ENCODE measurements at regions not wholly inside any gene's neighbourhood (a gene's known extent, or its start where the extent isn't known, plus 50 kb on each side); places are given as distances from the start of the nearest gene placed in this dataset.
"Not testable (repeated sequence)": the region's sequence is repeated elsewhere in the genome, so short reads cannot be mapped to it uniquely, and the experiment has no call there.

DNA sequence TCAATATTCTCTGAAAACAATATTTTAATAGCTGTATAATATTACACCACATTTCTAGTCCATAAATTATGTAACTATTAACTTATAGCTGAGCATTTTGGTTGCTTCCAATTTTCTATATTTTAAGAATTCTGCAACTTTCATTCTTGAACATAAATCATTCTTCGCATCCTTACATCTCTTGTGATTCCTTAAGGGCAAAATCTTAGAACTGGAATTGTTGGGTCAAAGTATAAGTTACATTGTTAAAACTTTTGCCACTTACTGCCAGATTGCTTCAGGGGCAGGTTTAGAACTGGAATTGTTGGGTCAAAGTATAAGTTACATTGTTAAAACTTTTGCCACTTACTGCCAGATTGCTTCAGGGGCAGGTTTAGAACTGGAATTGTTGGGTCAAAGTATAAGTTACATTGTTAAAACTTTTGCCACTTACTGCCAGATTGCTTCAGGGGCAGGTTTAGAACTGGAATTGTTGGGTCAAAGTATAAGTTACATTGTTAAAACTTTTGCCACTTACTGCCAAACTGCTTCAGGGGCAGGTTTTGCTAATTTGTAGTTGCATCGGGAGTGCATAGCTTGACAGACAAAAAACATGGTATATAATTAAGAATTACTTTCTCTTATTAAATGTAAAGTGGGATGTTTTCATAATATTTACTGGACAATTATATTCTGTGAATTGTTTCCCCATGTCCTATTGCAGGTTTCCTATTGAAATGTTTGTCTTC is 179.9 kb upstream of the OR13F1 start:
- not testable (repeated sequence) for DNase-seq (ENCODE audit: low read depth in 3 of 3, low spot score in 2 of 3)

DNA sequence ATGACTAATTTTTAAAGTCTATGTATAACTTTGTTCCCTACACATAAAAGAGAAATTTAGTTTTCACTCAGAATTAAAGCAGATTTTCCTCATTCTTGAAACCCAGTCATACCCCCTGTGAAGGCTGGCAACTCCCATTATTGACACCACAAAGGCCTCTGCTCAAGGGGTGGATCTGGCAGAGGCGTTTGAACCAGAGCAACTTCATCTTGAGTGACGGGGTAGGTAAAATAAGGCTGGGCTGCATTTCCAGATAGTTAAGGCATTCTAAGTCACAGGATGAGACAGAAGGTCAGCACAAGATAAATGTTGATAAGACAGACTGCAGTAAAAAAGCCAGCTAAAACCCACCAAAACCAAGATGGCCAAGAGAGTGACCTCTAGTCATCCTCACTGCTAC is 177.2 kb upstream of the OR13F1 start:
- DNase-seq (ENCODE audit: low read depth in 3 of 3, low spot score in 2 of 3) = no peak

DNA sequence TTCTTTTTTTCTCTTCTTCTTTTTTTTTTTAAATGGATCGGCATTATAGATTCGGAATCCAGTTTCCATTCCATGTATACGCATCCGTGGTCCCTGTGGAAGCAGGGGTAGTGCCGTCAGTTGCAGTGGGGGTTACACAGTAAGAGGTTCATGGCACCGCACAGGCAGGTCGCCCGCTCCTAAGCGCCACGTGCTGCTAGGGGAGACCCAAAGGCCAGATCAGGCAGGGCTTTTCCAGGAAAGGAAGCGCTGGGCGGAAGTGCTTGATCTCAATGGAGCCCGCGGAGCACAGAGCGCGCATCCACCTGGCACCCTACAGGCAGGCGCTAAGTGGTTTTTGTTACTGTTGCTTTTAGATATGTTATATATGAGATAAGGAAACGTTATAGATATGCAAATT is 174.8 kb upstream of the OR13F1 start:
- no peak for DNase-seq (ENCODE audit: low read depth in 3 of 3, low spot score in 2 of 3)

DNA sequence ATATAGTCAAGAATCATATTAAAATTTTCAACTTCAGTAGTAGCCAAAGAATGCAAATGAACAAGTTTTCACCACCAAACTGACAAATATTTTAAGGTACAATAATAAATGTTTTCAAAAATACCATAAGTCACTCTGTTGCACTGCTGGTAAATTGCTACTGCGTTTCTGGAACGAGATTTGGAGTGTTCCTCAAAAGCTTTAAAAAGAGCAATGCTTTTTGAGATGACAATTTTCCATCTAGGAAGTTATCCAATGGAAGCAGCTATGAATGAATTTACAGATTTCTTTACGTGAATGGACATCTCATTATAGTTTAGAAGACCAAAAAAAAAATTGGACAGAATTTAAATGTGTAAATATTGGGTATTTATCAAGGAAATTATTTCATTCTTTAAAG is 173.2 kb upstream of the OR13F1 start:
- DNase-seq (ENCODE audit: low read depth in 3 of 3, low spot score in 2 of 3) = no peak

DNA sequence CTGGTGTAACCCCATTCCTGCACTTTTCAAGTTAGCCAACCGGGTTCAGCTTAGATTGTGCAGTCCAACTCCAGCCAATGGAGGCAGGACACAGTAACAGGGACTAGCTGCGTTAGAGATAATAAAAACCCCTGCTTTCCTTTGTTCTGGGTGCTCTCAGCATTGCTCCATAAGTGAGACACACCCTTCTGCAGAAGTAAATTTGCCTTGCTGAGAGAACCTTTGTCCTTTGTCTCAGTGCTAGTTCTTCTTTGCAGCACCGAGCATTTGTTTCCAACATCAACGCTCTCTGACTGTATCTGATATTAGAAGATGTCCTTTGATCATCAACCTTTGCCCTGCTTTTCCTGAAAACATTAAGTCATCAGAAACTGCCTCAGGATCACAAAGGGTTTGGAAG is 169.5 kb upstream of the OR13F1 start:
- no peak for DNase-seq (ENCODE audit: low read depth in 3 of 3, low spot score in 2 of 3)

DNA sequence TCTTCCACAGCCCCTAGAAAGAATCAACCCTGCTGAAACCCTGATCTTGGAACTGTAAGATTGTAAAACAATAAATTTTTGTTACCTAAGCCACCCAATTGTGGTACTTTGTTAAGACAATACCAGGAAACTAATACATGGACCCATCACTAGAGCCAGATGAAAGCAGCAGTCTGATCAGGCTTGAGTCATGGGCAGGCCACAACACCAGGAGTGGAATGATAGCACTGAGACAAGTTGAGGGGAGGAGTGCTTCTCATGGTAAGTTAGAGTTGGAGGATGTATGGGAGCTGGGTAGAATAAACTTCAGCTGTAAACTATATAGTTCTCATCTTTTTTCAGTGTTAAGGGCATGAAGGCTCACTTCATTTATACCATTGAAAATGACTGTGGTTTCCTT is 164.4 kb upstream of the OR13F1 start:
- no peak for DNase-seq (ENCODE audit: low read depth in 3 of 3, low spot score in 2 of 3)

DNA sequence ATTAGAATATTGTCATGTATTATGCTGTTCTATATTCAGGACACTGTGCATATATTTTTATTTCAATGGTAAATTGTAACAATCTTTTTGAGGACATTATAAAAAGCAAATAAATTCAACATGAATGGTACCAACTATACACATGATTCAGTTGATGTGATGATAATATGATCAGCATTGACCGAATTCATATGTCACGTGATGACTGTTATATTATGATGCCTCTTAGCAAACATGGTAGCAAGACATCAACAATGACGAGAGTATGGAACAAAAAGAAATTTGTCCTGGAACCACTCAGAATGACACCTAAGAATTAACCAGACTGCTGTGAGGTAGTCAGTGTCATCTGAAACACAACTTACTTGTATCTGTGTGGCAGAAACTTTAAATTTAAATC is 161.5 kb upstream of the OR13F1 start:
- no peak for DNase-seq (ENCODE audit: low read depth in 3 of 3, low spot score in 2 of 3)

DNA sequence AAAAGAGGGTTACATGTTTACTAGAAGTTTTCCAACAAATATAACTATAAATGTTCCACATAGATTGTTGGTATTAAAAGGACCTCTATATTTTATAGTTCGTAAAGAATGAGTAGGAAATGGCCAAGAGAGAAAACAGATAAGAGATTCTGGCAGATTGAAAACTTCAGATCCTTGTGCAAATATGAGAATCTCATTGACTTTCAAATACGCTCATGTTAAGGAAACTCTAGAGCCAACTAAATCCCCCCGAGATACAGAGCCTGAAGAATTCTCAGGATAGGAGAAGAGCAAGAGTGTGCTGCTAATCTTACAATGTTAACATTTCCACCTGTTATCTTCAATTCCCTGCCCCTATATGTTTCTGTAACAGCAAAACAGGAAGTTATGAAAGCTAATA is 159.0 kb upstream of the OR13F1 start:
- DNase-seq (ENCODE audit: low read depth in 3 of 3, low spot score in 2 of 3) = no peak

DNA sequence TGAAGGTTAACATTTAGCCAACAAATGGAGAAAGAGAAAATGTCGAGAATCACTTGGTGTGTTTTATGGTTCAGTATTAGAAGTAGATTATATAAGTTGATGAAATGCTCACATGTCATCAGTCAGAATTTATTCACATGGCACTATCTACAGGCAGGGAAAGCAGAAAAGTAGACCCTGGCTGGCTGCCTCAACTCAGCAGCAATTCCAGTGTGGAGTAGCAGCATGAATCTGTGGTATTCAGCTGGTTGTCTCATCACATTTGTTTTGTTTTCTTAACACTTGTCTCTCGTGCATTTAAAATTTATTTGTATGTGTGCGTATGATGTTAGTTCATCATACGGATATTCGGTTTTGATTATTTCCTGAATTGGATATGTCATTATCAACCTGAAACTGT is 153.5 kb upstream of the OR13F1 start:
- no peak for DNase-seq (ENCODE audit: low read depth in 3 of 3, low spot score in 2 of 3)

DNA sequence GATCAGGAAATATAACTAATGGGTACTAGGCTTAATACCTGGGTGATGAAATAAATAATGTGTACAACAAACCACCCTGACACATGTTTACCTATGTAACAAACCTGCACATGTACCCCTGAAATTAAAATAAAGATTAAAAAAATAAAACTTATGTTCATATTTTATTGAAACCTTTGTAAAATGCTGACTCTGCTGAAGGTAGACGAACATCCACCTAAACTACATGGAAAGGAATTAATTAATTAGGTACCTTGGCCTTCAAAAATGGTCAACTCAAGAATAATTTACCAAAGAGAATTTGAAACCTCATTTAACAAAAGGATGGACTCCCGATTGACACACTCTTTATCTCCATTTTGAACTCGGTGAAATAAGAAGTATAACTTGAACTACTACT is 152.3 kb upstream of the OR13F1 start:
- DNase-seq (ENCODE audit: low read depth in 3 of 3, low spot score in 2 of 3) = no peak

DNA sequence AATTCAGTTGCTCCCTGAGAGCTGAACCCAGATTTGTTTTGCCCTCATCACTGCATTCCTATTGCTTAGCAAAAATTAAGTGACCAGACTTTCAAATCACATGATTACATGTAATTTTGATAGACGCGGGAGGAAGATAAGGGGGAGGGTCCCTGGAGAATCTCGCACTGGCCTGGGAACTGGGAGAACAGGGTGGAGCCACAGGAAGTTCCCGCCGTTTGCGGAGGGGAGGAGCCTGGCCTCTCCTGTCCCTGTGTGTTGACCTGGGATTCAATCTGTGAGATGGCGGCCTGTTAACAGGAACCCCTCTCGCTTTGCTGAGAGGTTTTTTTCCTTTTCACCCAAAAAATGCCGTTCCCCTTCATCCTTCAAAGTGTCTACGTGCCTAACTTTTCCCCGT is 142.9 kb upstream of the OR13F1 start:
- no peak for DNase-seq (ENCODE audit: low read depth in 3 of 3, low spot score in 2 of 3)

DNA sequence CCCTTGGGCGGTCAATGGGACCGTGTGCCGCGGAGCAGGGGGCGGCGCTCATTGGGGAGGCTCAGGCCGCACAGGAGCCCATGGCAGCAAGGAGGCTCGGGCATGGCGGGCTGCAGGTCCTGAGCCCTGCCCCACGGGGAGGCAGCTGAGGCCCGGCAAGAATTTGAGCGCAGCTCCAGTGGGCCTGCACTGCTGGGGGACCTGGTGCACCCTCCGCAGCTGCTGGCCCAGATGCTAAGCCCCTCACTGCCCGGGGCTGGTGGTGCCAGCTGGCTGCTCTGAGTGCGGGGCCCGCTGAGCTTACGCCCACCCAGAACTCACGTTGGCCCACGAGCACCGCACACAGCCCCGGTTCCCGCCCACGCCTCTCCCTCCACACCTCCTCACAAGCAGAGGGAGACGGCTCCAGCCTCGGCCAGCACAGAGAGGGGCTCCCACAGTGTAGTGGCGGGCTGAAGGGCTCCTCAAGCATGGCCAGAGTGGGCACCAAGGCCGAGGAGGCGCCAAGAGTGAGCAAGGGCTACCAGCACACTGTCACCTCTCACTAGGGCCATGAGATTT is 141.1 kb upstream of the OR13F1 start:
- DNase-seq (ENCODE audit: low read depth in 3 of 3, low spot score in 2 of 3) = no peak

DNA sequence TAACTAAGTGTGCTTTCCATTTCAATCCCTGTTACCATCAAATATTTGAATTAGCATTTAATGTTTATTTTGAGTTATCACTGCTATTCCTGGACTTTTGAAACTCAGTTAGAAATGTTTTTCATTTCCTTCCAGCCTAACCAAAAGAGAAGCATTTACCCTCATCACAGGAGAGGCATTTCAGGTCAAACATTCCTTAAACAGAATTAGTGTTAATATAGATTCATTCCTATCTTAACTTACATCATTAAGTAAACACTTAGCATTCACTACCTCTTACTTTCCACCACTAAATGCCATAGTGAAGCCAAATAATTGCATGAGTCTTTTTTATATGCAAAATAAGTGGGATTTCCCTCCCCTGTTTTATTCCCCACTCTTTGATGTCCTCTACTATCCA is 136.6 kb upstream of the OR13F1 start:
- DNase-seq (ENCODE audit: low read depth in 3 of 3, low spot score in 2 of 3) = no peak

DNA sequence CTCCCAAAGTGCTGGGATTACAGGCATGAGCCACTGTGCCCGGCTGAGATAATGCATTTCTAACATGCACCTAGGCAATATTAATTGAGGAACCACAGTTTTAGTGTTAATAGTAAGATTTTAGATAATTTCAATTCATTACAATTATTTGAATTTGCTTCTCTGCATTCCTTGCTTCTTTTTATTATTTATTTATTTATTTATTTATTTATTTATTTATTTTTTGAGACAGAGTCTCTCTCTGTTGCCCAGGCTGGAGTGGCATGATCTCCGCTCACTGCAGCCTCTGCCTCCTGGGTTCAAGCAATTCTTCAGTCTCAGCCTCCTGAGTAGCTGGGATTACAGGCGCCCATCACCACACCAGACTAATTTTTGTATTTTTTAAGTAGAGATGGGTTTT is 135.7 kb upstream of the OR13F1 start:
- not testable (repeated sequence) for DNase-seq (ENCODE audit: low read depth in 3 of 3, low spot score in 2 of 3)

DNA sequence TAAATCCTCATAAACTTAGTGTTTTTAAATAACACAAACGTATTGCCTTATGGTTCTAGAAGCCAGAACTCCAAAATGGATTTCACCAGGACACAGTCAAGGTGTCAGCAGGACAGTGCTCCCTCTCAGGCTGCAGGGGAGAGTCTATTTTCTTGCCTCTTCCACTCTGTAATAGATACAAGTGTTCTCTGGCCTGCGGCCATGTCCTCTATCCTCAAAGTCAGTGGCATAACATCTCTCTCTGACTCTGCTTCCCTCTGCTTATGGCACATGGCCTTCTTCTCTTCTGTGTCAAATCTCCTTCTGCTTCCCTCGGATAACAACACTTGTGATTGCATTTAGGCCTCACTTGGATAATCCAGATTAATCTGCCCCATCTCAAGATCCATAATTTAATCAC is 129.4 kb upstream of the OR13F1 start:
- DNase-seq (ENCODE audit: low read depth in 3 of 3, low spot score in 2 of 3) = no peak

DNA sequence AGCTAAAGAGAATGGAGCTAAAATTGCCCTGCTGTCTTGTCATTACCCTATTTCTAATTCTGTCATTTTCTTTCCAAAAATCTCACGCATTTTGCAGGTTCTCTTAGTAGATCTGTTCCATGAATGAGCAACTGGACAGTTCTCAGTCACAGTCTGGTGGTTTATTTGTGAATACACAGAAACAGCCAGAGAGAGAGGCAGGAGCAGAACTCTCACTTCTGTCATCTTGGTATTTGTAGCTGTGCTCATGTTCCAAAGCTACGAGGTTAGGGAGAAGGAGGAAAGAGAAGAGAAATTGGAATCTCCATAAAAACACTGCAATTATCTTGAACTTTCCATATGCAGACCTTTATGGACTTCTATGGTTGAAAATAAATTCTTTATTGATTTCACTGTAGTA is 118.0 kb upstream of the OR13F1 start:
- no peak for DNase-seq (ENCODE audit: low read depth in 3 of 3, low spot score in 2 of 3)

DNA sequence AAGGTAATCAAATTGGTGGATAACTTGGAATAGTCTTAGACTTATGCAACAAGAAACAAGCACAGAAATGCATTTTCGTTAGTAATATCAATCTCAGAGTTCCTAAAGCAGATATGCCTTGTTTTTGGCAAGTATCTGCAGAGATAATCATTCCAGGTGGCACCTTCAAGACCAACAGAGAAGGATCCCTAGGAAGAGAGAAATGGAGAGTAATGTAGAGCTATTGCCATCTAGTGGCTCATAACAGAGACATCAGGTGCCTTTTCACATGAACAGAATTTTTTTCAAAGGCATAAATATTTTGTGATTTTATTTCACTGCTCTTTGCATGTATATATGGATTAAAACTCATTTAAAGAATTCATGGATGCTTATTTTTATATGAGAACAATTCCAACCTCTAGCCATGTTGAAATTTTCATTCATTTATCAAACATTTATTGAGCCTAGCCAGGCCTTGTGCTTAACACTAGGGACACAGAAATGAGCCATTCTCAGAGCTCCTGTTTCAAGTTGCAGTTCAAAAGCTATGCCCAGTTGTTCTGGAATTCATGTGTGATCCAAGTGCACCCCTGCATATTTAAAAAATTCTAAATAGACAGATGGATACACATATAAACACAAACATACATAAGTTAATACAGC is 117.5 kb upstream of the OR13F1 start:
- peak; percentile 2 to 7 (median 5) for DNase-seq (ENCODE audit: low read depth in 3 of 3, low spot score in 2 of 3)

DNA sequence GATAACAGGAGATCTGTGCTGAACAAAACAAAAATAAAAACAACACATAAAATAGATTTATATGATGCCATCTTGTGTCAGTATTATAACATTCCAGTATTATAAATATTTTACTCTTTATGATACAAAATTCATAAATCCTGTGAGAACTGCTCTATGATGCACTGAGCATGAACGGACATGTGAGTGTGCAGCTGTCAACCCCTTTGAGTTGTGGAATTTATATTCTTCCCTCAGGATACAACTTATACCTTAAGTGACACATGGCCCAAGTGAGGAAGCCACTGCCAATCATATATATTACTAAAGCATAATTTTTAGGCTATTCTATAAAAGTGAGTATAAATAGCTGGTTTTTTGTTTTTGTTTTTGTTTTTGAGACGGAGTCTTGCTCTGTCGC is 116.0 kb upstream of the OR13F1 start:
- DNase-seq (ENCODE audit: low read depth in 3 of 3, low spot score in 2 of 3) = no peak

DNA sequence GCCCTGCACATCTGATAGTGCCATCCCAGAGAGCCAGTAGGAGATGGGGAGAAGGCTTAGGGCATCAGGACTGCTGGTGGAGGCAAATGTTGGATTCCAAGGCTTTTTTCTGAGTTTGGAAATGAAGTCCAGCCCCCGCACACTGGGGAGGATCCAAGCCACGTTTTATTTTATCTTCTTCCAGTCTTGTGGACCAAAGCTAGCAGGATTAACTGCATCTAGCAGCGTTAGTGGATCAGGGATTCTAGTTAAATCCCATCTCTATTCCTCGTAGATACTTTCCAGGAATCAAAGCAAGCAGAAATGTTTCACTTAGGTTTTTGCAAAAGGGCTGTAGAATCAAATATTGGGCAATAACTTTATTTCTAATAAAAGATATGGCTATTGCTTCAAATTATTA is 114.7 kb upstream of the OR13F1 start:
- no peak for DNase-seq (ENCODE audit: low read depth in 3 of 3, low spot score in 2 of 3)

DNA sequence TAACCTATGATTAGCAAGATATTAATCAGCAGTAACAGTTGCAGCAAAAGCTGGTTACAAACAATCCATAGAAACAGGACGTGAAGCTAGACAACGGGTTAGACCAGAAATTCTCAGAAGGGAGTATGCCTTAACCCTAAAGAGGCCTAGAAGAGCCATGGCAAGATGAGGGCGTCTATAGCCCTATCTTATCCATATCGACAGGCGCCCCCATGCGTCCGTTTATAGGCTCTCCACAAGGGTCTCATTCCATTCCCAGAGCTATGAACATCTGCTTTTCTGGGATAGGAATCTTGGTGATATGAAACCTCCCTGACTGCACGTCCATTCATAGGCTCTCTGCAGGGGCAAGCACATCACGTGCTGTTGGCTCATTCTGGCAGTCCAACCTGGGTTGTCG is 109.2 kb upstream of the OR13F1 start:
- not testable (repeated sequence) for DNase-seq (ENCODE audit: low read depth in 3 of 3, low spot score in 2 of 3)

DNA sequence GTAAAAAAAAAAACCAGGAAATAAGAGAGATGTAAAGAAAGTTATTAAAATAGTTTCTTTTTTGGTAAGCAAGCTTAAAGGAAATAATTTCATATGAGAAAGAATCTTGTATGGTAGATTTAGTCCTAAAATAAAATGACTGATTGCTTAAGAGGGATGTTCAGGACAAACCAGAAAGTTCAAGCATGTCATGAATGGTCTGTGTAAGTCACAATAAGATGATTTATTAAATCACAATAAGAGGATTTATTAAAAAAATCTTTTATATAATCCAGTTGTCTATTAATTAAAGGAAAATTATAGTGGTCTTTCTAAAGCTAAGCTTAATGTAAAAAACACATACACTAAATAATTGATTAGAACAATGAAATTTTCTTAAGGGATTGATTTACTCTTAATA is 91.8 kb upstream of the OR13F1 start:
- no peak for DNase-seq (ENCODE audit: low read depth in 3 of 3, low spot score in 2 of 3)

DNA sequence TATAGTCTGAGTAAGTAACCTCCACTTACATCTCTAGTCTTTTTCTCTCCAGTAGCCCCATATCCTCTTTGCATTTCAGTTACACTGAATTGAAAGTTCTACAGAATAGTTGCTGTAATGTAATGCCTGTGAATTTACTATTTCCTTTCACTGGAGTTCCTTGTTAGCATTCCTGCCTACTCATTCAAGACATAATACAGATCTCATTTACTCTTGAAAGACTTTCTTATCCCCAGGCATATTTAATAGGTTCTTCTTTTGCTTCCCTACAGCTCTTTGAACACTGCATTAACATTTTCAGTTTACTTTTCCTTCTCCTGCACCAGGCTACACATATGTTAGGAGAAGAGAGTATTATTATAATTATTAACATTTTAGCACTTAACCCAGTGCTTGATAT is 87.6 kb upstream of the OR13F1 start:
- DNase-seq (ENCODE audit: low read depth in 3 of 3, low spot score in 2 of 3) = no peak

Data from right renal cortex interstitium (tissue), 3 donors.